Erythroblast (primary cell): ENCODE measurements at regions not wholly inside any gene's neighbourhood (a gene's known extent, or its start where the extent isn't known, plus 50 kb on each side); places are given as distances from the start of the nearest gene placed in this dataset.

Experiments
- GATA1 ChIP-seq: IDR thresholded peaks from 2 replicates; pipeline ENCODE4 v1.6.1; 2011; ENCODE audit warnings: low read depth, mild to moderate bottlenecking, control low read depth, low read length, moderate library complexity
- POLR2A ChIP-seq: IDR thresholded peaks from 2 replicates; pipeline ENCODE4 v1.6.1; 2011; ENCODE audit warnings: mild to moderate bottlenecking, low read length

GRCh38 chr10:130895161-130895560, 416.4 kb downstream of the TCERG1L start:
- TF ChIP-seq POLR2A (no peak), GATA1 (no peak)
